SHP77 (cell line): ENCODE measurements at regions not wholly inside any gene's neighbourhood (a gene's known extent, or its start where the extent isn't known, plus 50 kb on each side); places are given as distances from the start of the nearest gene placed in this dataset.

Experiments
- DNase-seq, 2 experiments: peaks; one replicate each; lab custom pipeline; 2025; lab: John Stamatoyannopoulos, UW

DNA sequence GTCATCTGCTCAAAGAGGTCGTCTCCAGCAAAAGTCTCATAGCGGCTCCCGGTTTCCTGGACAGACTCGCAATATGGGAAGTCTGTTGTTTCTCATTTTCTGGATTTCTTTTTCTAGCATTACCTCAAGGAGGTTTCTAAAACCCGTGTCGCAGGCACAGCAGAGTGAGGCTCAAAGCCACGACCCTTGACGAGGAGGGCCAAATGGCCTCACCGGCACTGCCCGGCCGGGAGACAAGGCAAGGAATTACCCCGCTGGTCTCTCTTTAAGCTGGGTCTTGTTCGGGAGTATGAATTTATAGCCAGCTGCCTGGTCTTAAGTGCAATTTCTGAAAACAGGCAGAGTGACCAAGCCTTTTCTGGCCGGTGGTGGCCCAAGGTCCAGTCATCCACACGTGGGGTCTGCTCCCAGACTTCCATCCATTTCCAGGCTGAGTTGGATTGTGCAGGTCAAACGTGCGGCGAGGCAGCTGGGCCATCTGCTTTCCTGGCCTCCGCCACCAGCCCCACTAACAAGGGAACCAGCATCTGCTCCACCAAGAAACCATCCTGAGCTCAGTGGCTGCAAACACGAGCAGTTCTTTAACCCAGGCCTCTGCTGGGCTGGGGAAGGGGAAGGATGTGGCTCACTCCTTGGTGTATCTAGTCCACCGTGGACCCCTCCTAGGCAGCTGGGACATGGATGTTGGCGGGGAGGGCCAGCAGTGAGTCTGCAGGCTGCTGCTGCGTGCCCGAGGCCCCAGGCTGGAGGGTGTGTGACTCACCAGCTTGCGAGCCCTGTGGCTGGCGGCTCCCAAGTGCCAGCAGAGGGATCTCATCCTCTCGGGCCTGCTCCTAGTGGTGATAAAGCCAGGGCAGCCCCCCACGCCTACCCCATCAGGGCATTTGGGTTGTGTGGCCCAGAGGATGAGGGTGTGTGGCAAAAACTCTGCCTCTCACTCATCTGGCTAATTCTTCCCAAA is 55.6 kb upstream of the COL5A1 start:
- DNase-seq: no peak

DNA sequence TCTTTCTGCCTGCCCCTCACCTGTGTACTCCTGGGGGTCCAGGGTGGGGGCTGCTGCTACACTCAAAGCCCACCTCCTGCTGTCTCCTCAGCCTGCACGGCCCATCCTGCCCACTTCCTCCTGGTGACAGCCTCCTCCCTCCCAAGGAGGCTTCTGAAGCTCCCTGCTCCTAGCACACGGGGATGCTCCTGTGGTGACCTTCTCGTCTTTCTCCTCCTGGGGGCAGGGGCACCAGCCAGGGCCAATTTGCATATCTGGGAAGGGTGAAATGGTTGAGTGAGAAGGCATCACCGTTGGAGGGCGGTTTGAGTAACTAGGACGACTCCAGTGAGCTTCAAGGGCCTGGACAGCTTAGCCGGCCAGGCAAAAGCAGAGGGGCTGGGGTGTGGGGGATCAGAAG is 51.9 kb upstream of the COL5A1 start:
- DNase-seq: no peak

DNA sequence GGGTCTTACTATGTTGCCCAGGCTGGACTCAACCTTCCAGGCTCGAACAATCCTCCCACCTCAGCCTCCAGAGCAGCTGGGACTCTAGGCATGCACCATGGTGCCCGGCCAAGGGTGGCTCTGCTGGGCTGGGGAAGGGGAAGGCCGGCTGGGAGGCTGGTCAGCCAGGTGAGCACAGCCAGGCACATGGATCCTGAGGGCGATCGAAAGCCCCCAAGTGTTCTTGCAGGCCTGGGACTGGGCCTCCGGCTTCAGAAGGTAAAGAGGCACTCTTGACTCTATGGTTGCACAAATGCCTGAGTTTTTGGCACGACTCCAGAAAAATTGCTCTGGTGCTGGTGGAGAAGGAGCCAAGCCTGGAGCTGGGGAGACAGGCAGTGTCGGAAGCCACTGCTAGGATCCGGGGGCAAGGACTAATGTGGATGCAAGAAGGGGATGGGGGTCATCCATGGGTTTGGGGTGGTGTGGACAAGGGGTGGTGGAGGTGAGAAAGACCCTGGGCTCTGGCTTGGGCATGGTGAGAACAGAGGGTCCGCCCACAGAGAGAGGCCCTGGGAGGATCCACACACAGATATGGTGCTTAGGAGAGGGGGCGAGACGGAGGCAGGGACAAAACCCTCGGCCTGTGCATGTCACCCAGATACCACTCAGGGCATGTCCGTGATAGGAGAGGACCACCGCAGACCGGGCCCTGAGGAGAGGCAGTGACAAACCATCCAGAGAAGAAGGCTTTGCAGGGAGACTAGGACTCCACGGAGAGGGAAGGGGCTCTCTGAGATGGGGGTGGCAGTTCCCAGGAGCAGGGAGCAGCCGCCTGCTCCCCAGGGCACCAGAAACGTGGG is 51.1 kb upstream of the COL5A1 start:
- DNase-seq: peak in 1 of 2 experiments; percentile 45

DNA sequence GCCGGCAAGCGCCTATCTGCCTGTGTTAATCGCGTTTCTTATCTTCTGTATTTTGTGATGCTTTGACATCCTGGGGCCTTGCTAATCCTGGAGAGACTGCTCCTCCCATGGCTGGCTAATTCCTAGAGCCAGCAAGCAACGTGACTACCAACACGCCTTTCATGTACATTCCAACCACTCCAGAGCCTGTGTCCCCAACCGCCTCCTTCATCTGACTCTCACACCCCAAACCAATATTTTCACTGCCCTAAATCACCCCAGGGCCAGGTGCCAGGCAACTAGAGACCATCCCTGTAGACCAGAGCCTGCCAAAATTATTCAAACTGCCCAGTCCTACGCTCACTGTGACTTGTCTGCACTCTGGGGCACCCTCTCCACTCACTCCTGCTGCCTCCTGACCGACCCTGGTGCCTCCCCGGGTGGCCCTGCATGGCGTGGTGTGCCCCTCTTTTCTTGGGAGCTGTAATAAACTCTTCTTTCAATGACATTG is 50.5 kb upstream of the COL5A1 start:
- DNase-seq: no peak

DNA sequence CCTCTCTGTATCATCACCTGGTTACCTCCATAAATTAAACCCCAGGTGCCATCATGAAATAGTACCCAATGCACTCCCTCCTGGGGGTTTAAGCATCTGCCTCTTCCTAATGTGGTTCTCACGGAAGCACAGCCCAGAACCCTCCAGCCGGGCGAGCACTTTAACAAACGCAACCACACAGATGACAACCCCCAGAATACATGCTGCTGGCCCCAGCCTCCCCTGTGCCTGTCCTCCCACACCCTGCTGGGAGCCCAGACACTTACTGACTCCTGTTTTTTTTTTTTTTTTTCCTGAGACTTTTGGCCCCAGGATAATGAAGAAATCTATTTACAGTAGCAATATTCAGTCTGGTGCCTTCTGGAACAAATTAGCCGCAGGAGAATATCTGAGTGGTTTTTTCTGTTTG is 50.0 kb upstream of the COL5A1 start:
- no peak for DNase-seq
